ENCODE measurements at regions not wholly inside any gene's neighbourhood (a gene's known extent, or its start where the extent isn't known, plus 50 kb on each side); places are given as distances from the start of the nearest gene placed in this dataset.

- ATAC-seq (no peak), DNase-seq (ENCODE audit: extremely low read depth in 1 of 4, low spot score in 3 of 4) (no peak), FAIRE-seq (no peak)
- Histone ChIP-seq H3K9me1 (ENCODE audit: control insufficient read depth, insufficient read depth, low read length) (no peaks in the 10 kb centered on the region), H3K4me2 (ENCODE audit: insufficient read depth, low read length) (no peak overlapping the region), H3K9ac (ENCODE audit: insufficient read depth in 1 of 2, low read depth in 2 of 2, low read length in 2 of 2) (no peak overlapping the region), H3K36me3 (ENCODE audit: control insufficient read depth, insufficient read depth, low read length) (no peaks in the 10 kb centered on the region), H3K27me3 (ENCODE audit: control insufficient read depth in 2 of 2, insufficient read depth in 2 of 2, low read length in 2 of 2) (no peaks in the 10 kb centered on the region), H3K9me3 (replicated peaks; ENCODE audit: control insufficient read depth, insufficient read depth, low read depth, low read length) (0 out of 2 replicates have a peak, but pooled peaks cover 3% of the 10 kb centered on the region), H3K4me3 (no peak overlapping the region), H3K27ac (ENCODE audit: extremely low read depth, low read depth, low read length) (no peak overlapping the region), H3K4me1 (replicated peaks in 1 of 2; ENCODE audit: control insufficient read depth in 2 of 2, insufficient read depth in 2 of 2, low read length in 2 of 2) (no peaks in the 10 kb centered on the region), H3K79me2 (ENCODE audit: control insufficient read depth, insufficient read depth, low read length) (no peaks in the 10 kb centered on the region), H2AFZ (ENCODE audit: low read depth, low read length) (no peak overlapping the region), H4K20me1 (replicated peaks; ENCODE audit: control insufficient read depth, insufficient read depth, low read length) (no peaks in the 10 kb centered on the region)
- intact Hi-C loops (cut with micrococcal nuclease), result no loop called here
- 8% methylated on average over 1 of the region's 1 CpG for WGBS (ENCODE audit: insufficient coverage, low coverage, missing lambda C conversion rate)
- BruUV-seq (replicated peaks), result no TSS peak
- ChIA-PET POLR2A (no interaction called here), CTCF (ENCODE audit: low intra/inter-chr PET ratio) (no interaction called here)
- in situ Hi-C loops (cut with MboI), result loop anchor here (25.0 kb wide), 1 partner anchor 832 kb away; no protein-coding TSS in a partner anchor
- TF ChIP-seq CXXC5 (CRISPR knock-in tag; IDR thresholded peaks at IDR 0.05) (no peak), C11orf30 (IDR thresholded peaks at IDR 0.05; ENCODE audit: low read depth) (no peak), ZNF143 (CRISPR knock-in tag; IDR thresholded peaks at IDR 0.05) (no peak), ARID3B (CRISPR knock-in tag; IDR thresholded peaks at IDR 0.05; ENCODE audit: borderline replicate concordance) (no peak), ETS2 (tag; IDR thresholded peaks at IDR 0.05; ENCODE audit: borderline replicate concordance, poor library complexity, severe bottlenecking) (no peak), KLF16 (IDR thresholded peaks at IDR 0.05) (no peak), CEBPG (CRISPR knock-in tag; IDR thresholded peaks at IDR 0.05) (no peak), CEBPG (tag; conservative IDR thresholded peaks at IDR 0.05 in 1 of 2, IDR thresholded peaks at IDR 0.05 in 1 of 2) (no peak), TEAD2 (tag; IDR thresholded peaks at IDR 0.05) (no peak), HDAC2 (IDR thresholded peaks at IDR 0.05) (no peak), KDM5B (IDR thresholded peaks at IDR 0.05; ENCODE audit: insufficient replicate concordance, low read depth, low read length) (no peak), TCF7L2 (IDR thresholded peaks at IDR 0.05; ENCODE audit: low read depth, low read length) (no peak), ESRRA (IDR thresholded peaks at IDR 0.05; ENCODE audit: borderline replicate concordance, low read depth) (no peak), ATF7 (IDR thresholded peaks at IDR 0.05) (no peak)
- TF ChIP-seq, protein P1, sequence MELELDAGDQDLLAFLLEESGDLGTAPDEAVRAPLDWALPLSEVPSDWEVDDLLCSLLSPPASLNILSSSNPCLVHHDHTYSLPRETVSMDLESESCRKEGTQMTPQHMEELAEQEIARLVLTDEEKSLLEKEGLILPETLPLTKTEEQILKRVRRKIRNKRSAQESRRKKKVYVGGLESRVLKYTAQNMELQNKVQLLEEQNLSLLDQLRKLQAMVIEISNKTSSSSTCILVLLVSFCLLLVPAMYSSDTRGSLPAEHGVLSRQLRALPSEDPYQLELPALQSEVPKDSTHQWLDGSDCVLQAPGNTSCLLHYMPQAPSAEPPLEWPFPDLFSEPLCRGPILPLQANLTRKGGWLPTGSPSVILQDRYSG (tag; conservative IDR thresholded peaks at IDR 0.05; ENCODE audit: low read depth), result no peak
- TF ChIP-seq, protein P2, sequence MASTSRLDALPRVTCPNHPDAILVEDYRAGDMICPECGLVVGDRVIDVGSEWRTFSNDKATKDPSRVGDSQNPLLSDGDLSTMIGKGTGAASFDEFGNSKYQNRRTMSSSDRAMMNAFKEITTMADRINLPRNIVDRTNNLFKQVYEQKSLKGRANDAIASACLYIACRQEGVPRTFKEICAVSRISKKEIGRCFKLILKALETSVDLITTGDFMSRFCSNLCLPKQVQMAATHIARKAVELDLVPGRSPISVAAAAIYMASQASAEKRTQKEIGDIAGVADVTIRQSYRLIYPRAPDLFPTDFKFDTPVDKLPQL (IDR thresholded peaks at IDR 0.05; ENCODE audit: extremely low read depth, insufficient read length), result no peak
- TF ChIP-seq, protein P3, sequence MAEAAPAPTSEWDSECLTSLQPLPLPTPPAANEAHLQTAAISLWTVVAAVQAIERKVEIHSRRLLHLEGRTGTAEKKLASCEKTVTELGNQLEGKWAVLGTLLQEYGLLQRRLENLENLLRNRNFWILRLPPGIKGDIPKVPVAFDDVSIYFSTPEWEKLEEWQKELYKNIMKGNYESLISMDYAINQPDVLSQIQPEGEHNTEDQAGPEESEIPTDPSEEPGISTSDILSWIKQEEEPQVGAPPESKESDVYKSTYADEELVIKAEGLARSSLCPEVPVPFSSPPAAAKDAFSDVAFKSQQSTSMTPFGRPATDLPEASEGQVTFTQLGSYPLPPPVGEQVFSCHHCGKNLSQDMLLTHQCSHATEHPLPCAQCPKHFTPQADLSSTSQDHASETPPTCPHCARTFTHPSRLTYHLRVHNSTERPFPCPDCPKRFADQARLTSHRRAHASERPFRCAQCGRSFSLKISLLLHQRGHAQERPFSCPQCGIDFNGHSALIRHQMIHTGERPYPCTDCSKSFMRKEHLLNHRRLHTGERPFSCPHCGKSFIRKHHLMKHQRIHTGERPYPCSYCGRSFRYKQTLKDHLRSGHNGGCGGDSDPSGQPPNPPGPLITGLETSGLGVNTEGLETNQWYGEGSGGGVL (CRISPR knock-in tag; IDR thresholded peaks at IDR 0.05), result no peak
- TF ChIP-seq, protein P4, sequence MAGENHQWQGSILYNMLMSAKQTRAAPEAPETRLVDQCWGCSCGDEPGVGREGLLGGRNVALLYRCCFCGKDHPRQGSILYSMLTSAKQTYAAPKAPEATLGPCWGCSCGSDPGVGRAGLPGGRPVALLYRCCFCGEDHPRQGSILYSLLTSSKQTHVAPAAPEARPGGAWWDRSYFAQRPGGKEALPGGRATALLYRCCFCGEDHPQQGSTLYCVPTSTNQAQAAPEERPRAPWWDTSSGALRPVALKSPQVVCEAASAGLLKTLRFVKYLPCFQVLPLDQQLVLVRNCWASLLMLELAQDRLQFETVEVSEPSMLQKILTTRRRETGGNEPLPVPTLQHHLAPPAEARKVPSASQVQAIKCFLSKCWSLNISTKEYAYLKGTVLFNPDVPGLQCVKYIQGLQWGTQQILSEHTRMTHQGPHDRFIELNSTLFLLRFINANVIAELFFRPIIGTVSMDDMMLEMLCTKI (IDR thresholded peaks at IDR 0.05; ENCODE audit: partially characterized antibody), result no peak
Measured at GRCh38 chr10:60669501-60669900, 108.8 kb upstream of the CDK1 start.
